ENCODE measurements at regions not wholly inside any gene's neighbourhood (a gene's known extent, or its start where the extent isn't known, plus 50 kb on each side); places are given as distances from the start of the nearest gene placed in this dataset.

DNA sequence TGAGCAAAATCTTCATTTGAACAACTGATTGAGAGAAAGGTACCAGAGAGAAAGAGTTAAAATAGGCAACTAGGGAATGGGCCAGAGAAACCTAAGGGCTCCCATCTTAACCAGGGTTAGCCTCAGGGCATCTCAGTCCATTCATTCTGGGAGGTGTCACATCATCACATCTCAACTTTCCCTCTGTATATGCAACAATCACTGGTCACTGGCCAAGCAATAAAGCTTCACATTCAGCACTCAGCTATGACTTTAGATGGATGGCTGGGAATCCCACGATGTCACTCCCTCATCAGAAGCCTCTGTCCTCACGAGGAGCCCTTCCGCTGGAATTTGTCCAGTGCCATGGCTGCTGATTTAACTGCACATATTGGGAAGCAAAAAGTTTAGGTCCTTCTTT is 172.1 kb upstream of the MGMT start:
- Histone ChIP-seq H3K9me3 (ENCODE audit: control insufficient read depth in 2 of 2, insufficient read depth in 1 of 2, low read depth in 1 of 2, low read length in 1 of 2) (peaks cover 0 to 6% of the 10 kb centered on the region in 2 donors), H3K27ac (ENCODE audit: low read depth in 2 of 2, low read length in 1 of 2) (no peak overlapping the region), H3K36me3 (ENCODE audit: control insufficient read depth in 2 of 2, insufficient read depth in 2 of 2, low read length in 1 of 2) (no peaks in the 10 kb centered on the region), H3K4me3 (ENCODE audit: low read depth in 1 of 2, low read length in 2 of 2) (no peak overlapping the region), H3K27me3 (ENCODE audit: control insufficient read depth in 1 of 2, insufficient read depth in 2 of 2, low read length in 2 of 2) (no peaks in the 10 kb centered on the region), H3K4me1 (ENCODE audit: control insufficient read depth in 2 of 2, insufficient read depth in 2 of 2, low read length in 1 of 2) (no peaks in the 10 kb centered on the region)
- WGBS, 2 donors, result 71 to 78% methylated on average over 3 of the region's 3 CpGs

DNA sequence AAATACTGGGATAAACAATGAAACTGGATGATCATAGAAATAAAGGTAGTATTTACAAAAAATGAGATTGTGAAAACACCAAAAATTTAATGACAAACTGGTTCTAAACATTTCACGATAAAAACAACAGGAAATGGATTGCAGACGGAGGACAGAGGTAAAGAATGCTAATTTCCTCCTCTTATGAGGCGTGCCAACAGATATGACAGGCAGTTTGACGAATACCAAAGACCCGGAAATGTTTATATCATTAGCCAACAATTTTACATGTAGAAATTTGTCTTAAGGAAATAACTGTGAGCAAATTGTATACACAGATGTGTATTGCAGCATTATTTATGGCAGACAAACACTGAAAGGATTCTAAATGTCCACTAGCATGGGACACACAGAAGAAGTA is 162.0 kb upstream of the MGMT start:
- Histone ChIP-seq H3K4me3 (ENCODE audit: low read depth in 1 of 2, low read length in 2 of 2) (no peak overlapping the region), H3K27ac (ENCODE audit: low read depth in 2 of 2, low read length in 1 of 2) (no peak overlapping the region), H3K36me3 (ENCODE audit: control insufficient read depth in 2 of 2, insufficient read depth in 2 of 2, low read length in 1 of 2) (no peaks in the 10 kb centered on the region), H3K27me3 (ENCODE audit: control insufficient read depth in 1 of 2, insufficient read depth in 2 of 2, low read length in 2 of 2) (no peaks in the 10 kb centered on the region), H3K9me3 (ENCODE audit: control insufficient read depth in 2 of 2, insufficient read depth in 1 of 2, low read depth in 1 of 2, low read length in 1 of 2) (no peaks in the 10 kb centered on the region), H3K4me1 (ENCODE audit: control insufficient read depth in 2 of 2, insufficient read depth in 2 of 2, low read length in 1 of 2) (no peaks in the 10 kb centered on the region)
- WGBS, 2 donors, result 38 to 46% methylated on average over 5 of the region's 5 CpGs

DNA sequence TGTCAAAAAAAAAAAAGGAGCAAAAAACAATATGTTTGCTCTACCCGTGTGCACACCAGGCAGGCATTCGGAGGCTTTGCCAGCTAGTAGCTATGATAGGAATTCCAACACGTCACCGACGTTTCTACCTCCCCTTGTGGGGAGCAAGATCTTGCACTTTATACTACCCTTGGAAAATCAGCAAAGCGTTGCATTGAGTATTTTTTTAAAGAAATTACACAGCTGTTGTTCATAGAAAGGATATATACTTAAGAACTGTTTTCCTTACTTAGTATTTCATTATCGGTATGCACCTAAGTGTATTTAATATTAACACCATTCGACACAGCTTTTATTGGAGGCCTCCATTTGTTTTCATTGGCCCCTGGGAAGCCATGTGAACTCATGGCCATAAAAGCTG is 159.9 kb upstream of the MGMT start:
- Histone ChIP-seq H3K9me3 (ENCODE audit: control insufficient read depth in 2 of 2, insufficient read depth in 1 of 2, low read depth in 1 of 2, low read length in 1 of 2) (peaks cover 0 to 1% of the 10 kb centered on the region in 2 donors), H3K27me3 (ENCODE audit: control insufficient read depth in 1 of 2, insufficient read depth in 2 of 2, low read length in 2 of 2) (no peaks in the 10 kb centered on the region), H3K4me1 (ENCODE audit: control insufficient read depth in 2 of 2, insufficient read depth in 2 of 2, low read length in 1 of 2) (no peaks in the 10 kb centered on the region), H3K27ac (ENCODE audit: low read depth in 2 of 2, low read length in 1 of 2) (no peak overlapping the region), H3K36me3 (ENCODE audit: control insufficient read depth in 2 of 2, insufficient read depth in 2 of 2, low read length in 1 of 2) (no peaks in the 10 kb centered on the region), H3K4me3 (ENCODE audit: low read depth in 1 of 2, low read length in 2 of 2) (no peak overlapping the region)
- WGBS, 2 donors, result 66% methylated on average over 8 of the region's 8 CpGs

DNA sequence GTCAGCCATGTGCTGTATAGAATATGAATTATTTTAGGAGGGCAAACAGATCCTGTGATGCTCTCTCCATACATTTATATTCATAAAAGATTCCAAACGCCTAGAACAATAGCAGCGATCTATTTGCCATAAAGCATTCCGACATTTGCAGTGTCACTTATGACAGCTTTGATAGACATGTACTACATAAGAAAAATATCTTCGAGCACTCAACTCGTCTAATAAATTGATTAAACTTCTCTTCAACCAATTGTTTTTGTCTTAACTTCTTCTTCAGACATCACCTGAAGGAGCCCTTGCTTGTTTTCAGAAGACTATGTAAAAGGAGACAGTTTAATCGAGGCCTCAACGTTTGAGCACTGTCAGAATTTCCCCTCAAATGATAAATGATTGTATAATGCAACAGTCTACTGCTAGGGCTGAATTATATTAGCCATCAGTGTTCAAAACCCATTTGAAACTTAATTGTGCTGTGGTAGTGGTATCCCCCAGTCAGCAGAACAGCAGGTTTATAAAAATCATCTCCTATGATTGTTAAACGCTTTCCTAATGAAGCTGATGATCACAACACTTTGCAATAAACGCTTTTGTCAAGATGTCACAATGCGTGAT is 158.0 kb upstream of the MGMT start:
- 72 to 79% methylated on average over 10 of the region's 10 CpGs for WGBS, 2 donors
- no peak overlapping the region for H3K27ac ChIP-seq (ENCODE audit: low read depth in 2 of 2, low read length in 1 of 2)

DNA sequence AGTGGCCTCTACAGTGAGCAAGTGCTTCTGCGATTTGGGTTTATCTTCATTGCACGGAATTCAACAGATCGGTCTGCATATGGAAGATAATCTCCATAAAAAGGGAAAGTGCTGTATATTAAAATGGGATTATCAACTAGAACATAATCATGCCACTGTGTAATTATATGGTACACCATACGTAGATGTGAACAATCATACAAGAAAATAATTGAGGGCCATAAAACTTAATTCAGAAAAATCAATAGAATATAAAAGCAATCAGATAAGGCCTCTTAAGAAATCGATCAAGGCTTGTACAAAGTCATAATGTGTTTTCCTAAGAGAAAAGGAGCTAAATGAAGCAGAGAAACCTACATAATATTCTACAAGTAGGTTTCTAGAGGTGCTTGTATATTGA is 157.5 kb upstream of the MGMT start:
- no peaks in the 10 kb centered on the region for H3K4me1 ChIP-seq (ENCODE audit: control insufficient read depth in 2 of 2, insufficient read depth in 2 of 2, low read length in 1 of 2)
- H3K36me3 ChIP-seq (ENCODE audit: control insufficient read depth in 2 of 2, insufficient read depth in 2 of 2, low read length in 1 of 2), result no peaks in the 10 kb centered on the region
- H3K9me3 ChIP-seq (ENCODE audit: control insufficient read depth in 2 of 2, insufficient read depth in 1 of 2, low read depth in 1 of 2, low read length in 1 of 2), result peaks cover 0 to 2% of the 10 kb centered on the region in 2 donors
- WGBS, 2 donors, result 76 to 89% methylated on average over 5 of the region's 5 CpGs
- no peak overlapping the region for H3K27ac ChIP-seq (ENCODE audit: low read depth in 2 of 2, low read length in 1 of 2)
- H3K4me3 ChIP-seq (ENCODE audit: low read depth in 1 of 2, low read length in 2 of 2), result no peak overlapping the region
- no peaks in the 10 kb centered on the region for H3K27me3 ChIP-seq (ENCODE audit: control insufficient read depth in 1 of 2, insufficient read depth in 2 of 2, low read length in 2 of 2)

More for the DNA sequence above, 158.0 kb upstream of the MGMT start:
- H3K36me3 ChIP-seq (ENCODE audit: control insufficient read depth in 2 of 2, insufficient read depth in 2 of 2, low read length in 1 of 2), result no peaks in the 10 kb centered on the region
- no peaks in the 10 kb centered on the region for H3K27me3 ChIP-seq (ENCODE audit: control insufficient read depth in 1 of 2, insufficient read depth in 2 of 2, low read length in 2 of 2)
- H3K4me1 ChIP-seq (ENCODE audit: control insufficient read depth in 2 of 2, insufficient read depth in 2 of 2, low read length in 1 of 2), result no peaks in the 10 kb centered on the region
- peaks cover 0 to 2% of the 10 kb centered on the region in 2 donors for H3K9me3 ChIP-seq (ENCODE audit: control insufficient read depth in 2 of 2, insufficient read depth in 1 of 2, low read depth in 1 of 2, low read length in 1 of 2)
- H3K4me3 ChIP-seq (ENCODE audit: low read depth in 1 of 2, low read length in 2 of 2), result no peak overlapping the region

DNA sequence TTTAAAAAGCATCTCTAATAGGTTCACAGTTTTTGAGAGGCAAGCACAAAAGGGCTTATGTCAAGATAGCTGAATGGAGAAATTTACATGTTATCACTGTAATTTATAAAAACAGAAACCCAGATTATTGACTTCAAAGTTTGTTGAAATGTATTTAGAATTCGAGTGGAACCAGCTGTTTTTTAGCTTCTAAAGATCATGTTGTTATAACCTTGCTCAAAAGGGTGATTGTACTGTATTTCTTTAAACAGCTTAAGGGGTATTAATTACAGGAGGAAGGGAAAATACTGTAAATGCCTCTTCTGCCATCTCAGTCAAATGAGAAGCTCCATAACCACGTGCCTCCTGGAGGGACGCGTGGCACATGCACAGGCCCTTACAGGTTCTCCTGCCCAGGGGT is 156.2 kb upstream of the MGMT start:
- H3K9me3 ChIP-seq (ENCODE audit: control insufficient read depth in 2 of 2, insufficient read depth in 1 of 2, low read depth in 1 of 2, low read length in 1 of 2), result peaks cover 3 to 4% of the 10 kb centered on the region in 2 donors
- H3K4me3 ChIP-seq (ENCODE audit: low read depth in 1 of 2, low read length in 2 of 2), result no peak overlapping the region
- no peaks in the 10 kb centered on the region for H3K27me3 ChIP-seq (ENCODE audit: control insufficient read depth in 1 of 2, insufficient read depth in 2 of 2, low read length in 2 of 2)
- H3K27ac ChIP-seq (ENCODE audit: low read depth in 2 of 2, low read length in 1 of 2), result no peak overlapping the region
- no peaks in the 10 kb centered on the region for H3K4me1 ChIP-seq (ENCODE audit: control insufficient read depth in 2 of 2, insufficient read depth in 2 of 2, low read length in 1 of 2)
- no peaks in the 10 kb centered on the region for H3K36me3 ChIP-seq (ENCODE audit: control insufficient read depth in 2 of 2, insufficient read depth in 2 of 2, low read length in 1 of 2)
- WGBS, 2 donors, result 53 to 62% methylated on average over 4 of the region's 4 CpGs

DNA sequence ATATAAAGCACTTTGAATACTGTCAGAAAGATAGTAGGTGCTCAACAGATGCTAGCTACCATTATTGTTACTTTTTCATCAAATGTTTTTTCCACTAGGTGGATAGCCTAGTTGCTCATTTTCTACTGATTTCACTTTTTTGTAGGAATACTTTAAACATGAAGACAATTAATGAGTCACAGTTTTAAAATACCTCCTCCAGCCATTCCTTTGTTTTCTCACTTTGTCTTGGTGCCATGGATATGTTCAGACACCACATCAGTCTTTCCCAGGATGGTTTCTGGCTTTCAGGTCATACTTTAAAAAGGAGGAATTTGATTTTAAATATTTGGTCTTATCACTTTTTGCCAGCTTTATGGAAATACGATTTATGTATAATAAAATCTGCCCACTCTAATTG is 147.1 kb upstream of the MGMT start:
- H3K27me3 ChIP-seq (ENCODE audit: control insufficient read depth in 1 of 2, insufficient read depth in 2 of 2, low read length in 2 of 2), result no peaks in the 10 kb centered on the region
- WGBS, 2 donors, result 71 to 75% methylated on average over 1 of the region's 1 CpG
- H3K36me3 ChIP-seq (ENCODE audit: control insufficient read depth in 2 of 2, insufficient read depth in 2 of 2, low read length in 1 of 2), result no peaks in the 10 kb centered on the region
- H3K4me3 ChIP-seq (ENCODE audit: low read depth in 1 of 2, low read length in 2 of 2), result no peak overlapping the region
- no peak overlapping the region for H3K27ac ChIP-seq (ENCODE audit: low read depth in 2 of 2, low read length in 1 of 2)
- H3K4me1 ChIP-seq (ENCODE audit: control insufficient read depth in 2 of 2, insufficient read depth in 2 of 2, low read length in 1 of 2), result no peaks in the 10 kb centered on the region
- H3K9me3 ChIP-seq (ENCODE audit: control insufficient read depth in 2 of 2, insufficient read depth in 1 of 2, low read depth in 1 of 2, low read length in 1 of 2), result peaks cover 2 to 5% of the 10 kb centered on the region in 2 donors

DNA sequence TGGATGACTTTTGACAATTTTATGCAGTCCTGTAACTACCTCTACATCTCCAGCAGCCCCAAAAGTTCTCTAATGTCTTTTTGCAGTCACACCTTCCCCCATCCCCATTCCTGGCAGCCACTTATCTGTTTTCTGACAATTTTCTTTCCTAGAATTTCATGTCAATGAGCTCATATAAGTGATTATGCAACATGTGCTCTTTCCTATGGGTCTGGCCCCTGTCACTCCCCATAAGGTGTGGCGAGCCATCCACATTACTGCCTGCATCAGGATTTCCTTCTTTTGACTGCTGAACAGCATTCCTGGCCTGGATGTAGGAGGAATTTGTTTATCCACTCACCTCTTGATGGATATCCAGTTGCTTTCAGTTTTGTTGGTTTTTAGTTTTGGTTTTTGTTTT is 146.7 kb upstream of the MGMT start:
- H3K36me3 ChIP-seq (ENCODE audit: control insufficient read depth in 2 of 2, insufficient read depth in 2 of 2, low read length in 1 of 2), result no peaks in the 10 kb centered on the region
- H3K9me3 ChIP-seq (ENCODE audit: control insufficient read depth in 2 of 2, insufficient read depth in 1 of 2, low read depth in 1 of 2, low read length in 1 of 2), result peaks cover 0 to 5% of the 10 kb centered on the region in 2 donors
- 80 to 86% methylated on average over 1 of the region's 1 CpG for WGBS, 2 donors
- no peaks in the 10 kb centered on the region for H3K4me1 ChIP-seq (ENCODE audit: control insufficient read depth in 2 of 2, insufficient read depth in 2 of 2, low read length in 1 of 2)
- H3K27ac ChIP-seq (ENCODE audit: low read depth in 2 of 2, low read length in 1 of 2), result no peak overlapping the region
- no peak overlapping the region for H3K4me3 ChIP-seq (ENCODE audit: low read depth in 1 of 2, low read length in 2 of 2)
- H3K27me3 ChIP-seq (ENCODE audit: control insufficient read depth in 1 of 2, insufficient read depth in 2 of 2, low read length in 2 of 2), result no peaks in the 10 kb centered on the region

DNA sequence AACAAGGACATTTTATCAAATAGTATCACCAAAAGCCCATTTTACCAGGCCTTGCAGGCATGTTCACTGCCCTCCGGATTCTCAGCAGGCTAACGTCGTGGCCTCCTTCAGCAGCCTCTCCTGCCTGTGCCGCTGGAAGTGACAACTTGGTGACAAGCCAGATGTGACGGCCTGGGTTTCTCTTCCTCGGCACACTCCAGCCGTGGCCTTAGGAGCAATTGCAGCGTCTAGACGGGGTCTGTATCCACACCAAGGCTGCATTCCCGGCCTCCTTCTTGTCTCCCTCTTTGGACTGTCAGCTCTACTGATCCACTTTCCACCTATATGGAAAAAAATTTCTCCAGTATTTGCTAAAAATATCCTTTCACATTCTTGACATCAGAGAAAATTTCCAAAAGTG is 145.3 kb upstream of the MGMT start:
- WGBS, 2 donors, result 87 to 91% methylated on average over 10 of the region's 10 CpGs
- Histone ChIP-seq H3K4me3 (ENCODE audit: low read depth in 1 of 2, low read length in 2 of 2) (no peak overlapping the region), H3K27me3 (ENCODE audit: control insufficient read depth in 1 of 2, insufficient read depth in 2 of 2, low read length in 2 of 2) (no peaks in the 10 kb centered on the region), H3K9me3 (ENCODE audit: control insufficient read depth in 2 of 2, insufficient read depth in 1 of 2, low read depth in 1 of 2, low read length in 1 of 2) (peaks cover 0 to 3% of the 10 kb centered on the region in 2 donors), H3K4me1 (ENCODE audit: control insufficient read depth in 2 of 2, insufficient read depth in 2 of 2, low read length in 1 of 2) (no peaks in the 10 kb centered on the region), H3K27ac (ENCODE audit: low read depth in 2 of 2, low read length in 1 of 2) (no peak overlapping the region), H3K36me3 (ENCODE audit: control insufficient read depth in 2 of 2, insufficient read depth in 2 of 2, low read length in 1 of 2) (no peaks in the 10 kb centered on the region)
